ENCODE measurements at regions not wholly inside any gene's neighbourhood (a gene's known extent, or its start where the extent isn't known, plus 50 kb on each side); places are given as distances from the start of the nearest gene placed in this dataset.
A peak's percentile ranks its signal among the peaks of the same experiment; 100 is the strongest.

- 23 to 47% (median 30%) methylated on average over 2 of the region's 2 CpGs for WGBS, 3 donors
- FAIRE-seq = no peak
- no peaks in the 10 kb centered on the region for H3K9me3 ChIP-seq (ENCODE audit: control insufficient read depth in 2 of 2, insufficient read depth in 1 of 2, low read depth in 1 of 2, low read length in 1 of 2)
- no peaks in the 10 kb centered on the region for H3K36me3 ChIP-seq (ENCODE audit: control insufficient read depth in 3 of 3, insufficient read depth in 2 of 3, low read depth in 1 of 3, low read length in 3 of 3)
- H3K27me3 ChIP-seq (ENCODE audit: control insufficient read depth in 3 of 3, insufficient read depth in 3 of 3, low read length in 3 of 3) = no peaks in the 10 kb centered on the region
- H3K4me1 ChIP-seq (ENCODE audit: control insufficient read depth in 3 of 3, insufficient read depth in 2 of 3, low read depth in 1 of 3, low read length in 2 of 3) = peaks cover 1 to 24% (median 4%) of the 10 kb centered on the region in 3 donors
- H3K4me3 ChIP-seq (ENCODE audit: low read depth in 1 of 3, low read length in 3 of 3) = no peak overlapping the region
- peak overlapping the region; percentile 27 to 46 (median 32) for H3K27ac ChIP-seq (ENCODE audit: low read depth in 1 of 3, low read length in 2 of 3)
- DNase-seq = peak; percentile 16 to 52
Observed at GRCh38 chr13:73369095-73369494, 310.3 kb downstream of the KLF5 start.

- FAIRE-seq = no peak
- Histone ChIP-seq H3K4me1 (ENCODE audit: control insufficient read depth in 3 of 3, insufficient read depth in 2 of 3, low read depth in 1 of 3, low read length in 2 of 3) (peaks cover under 1 to 24% (median 1%) of the 10 kb centered on the region in 3 donors), H3K27ac (ENCODE audit: low read depth in 1 of 3, low read length in 2 of 3) (peak overlapping the region; percentile 29 to 37 (median 32)), H3K27me3 (ENCODE audit: control insufficient read depth in 3 of 3, insufficient read depth in 3 of 3, low read length in 3 of 3) (no peaks in the 10 kb centered on the region), H3K9me3 (ENCODE audit: control insufficient read depth in 2 of 2, insufficient read depth in 1 of 2, low read depth in 1 of 2, low read length in 1 of 2) (no peaks in the 10 kb centered on the region), H3K4me3 (ENCODE audit: low read depth in 1 of 3, low read length in 3 of 3) (no peak overlapping the region), H3K36me3 (ENCODE audit: control insufficient read depth in 3 of 3, insufficient read depth in 2 of 3, low read depth in 1 of 3, low read length in 3 of 3) (no peaks in the 10 kb centered on the region)
- DNase-seq = peak; percentile 58 to 67
- 25 to 58% (median 37%) methylated on average over 5 of the region's 5 CpGs for WGBS, 3 donors
Observed at GRCh38 chr13:73368608-73369007, 309.8 kb downstream of the KLF5 start.

- no peaks in the 10 kb centered on the region for H3K9me3 ChIP-seq (ENCODE audit: control insufficient read depth in 2 of 2, insufficient read depth in 1 of 2, low read depth in 1 of 2, low read length in 1 of 2)
- WGBS, 3 donors = 22 to 56% (median 29%) methylated on average over 5 of the region's 5 CpGs
- peaks cover 0 to 24% (median 1%) of the 10 kb centered on the region in 3 donors for H3K4me1 ChIP-seq (ENCODE audit: control insufficient read depth in 3 of 3, insufficient read depth in 2 of 3, low read depth in 1 of 3, low read length in 2 of 3)
- no peak overlapping the region for H3K4me3 ChIP-seq (ENCODE audit: low read depth in 1 of 3, low read length in 3 of 3)
- H3K27me3 ChIP-seq (ENCODE audit: control insufficient read depth in 3 of 3, insufficient read depth in 3 of 3, low read length in 3 of 3) = no peaks in the 10 kb centered on the region
- FAIRE-seq (peak; percentile 49), DNase-seq (peak in 1 of 2 donors; percentile 54)
- H3K36me3 ChIP-seq (ENCODE audit: control insufficient read depth in 3 of 3, insufficient read depth in 2 of 3, low read depth in 1 of 3, low read length in 3 of 3) = no peaks in the 10 kb centered on the region
- peak overlapping the region in 2 of 3 donors; percentile 33 to 45 for H3K27ac ChIP-seq (ENCODE audit: low read depth in 1 of 3, low read length in 2 of 3)
Observed at GRCh38 chr13:73367886-73368285, 309.1 kb downstream of the KLF5 start.

GRCh38 chr13:73366241-73366640 is 307.4 kb downstream of the KLF5 start:
- DNase-seq = no peak
- H3K27me3 ChIP-seq (ENCODE audit: control insufficient read depth in 3 of 3, insufficient read depth in 3 of 3, low read length in 3 of 3) = no peaks in the 10 kb centered on the region
- no peaks in the 10 kb centered on the region for H3K36me3 ChIP-seq (ENCODE audit: control insufficient read depth in 3 of 3, insufficient read depth in 2 of 3, low read depth in 1 of 3, low read length in 3 of 3)
- peaks cover 0 to 24% (median 1%) of the 10 kb centered on the region in 3 donors for H3K4me1 ChIP-seq (ENCODE audit: control insufficient read depth in 3 of 3, insufficient read depth in 2 of 3, low read depth in 1 of 3, low read length in 2 of 3)
- H3K9me3 ChIP-seq (ENCODE audit: control insufficient read depth in 2 of 2, insufficient read depth in 1 of 2, low read depth in 1 of 2, low read length in 1 of 2) = no peaks in the 10 kb centered on the region
- WGBS, 3 donors = 28 to 61% (median 37%) methylated on average over 3 of the region's 3 CpGs
- no peak overlapping the region for H3K4me3 ChIP-seq (ENCODE audit: low read depth in 1 of 3, low read length in 3 of 3)
- peak; percentile 57 for FAIRE-seq
- H3K27ac ChIP-seq (ENCODE audit: low read depth in 1 of 3, low read length in 2 of 3) = peak overlapping the region; percentile 5 to 75 (median 71)

GRCh38 chr13:73365681-73366080 is 306.9 kb downstream of the KLF5 start:
- Histone ChIP-seq H3K27ac (ENCODE audit: low read depth in 1 of 3, low read length in 2 of 3) (peak overlapping the region; percentile 49 to 91 (median 85)), H3K4me3 (ENCODE audit: low read depth in 1 of 3, low read length in 3 of 3) (peak overlapping the region in 1 of 3 donors; percentile 8), H3K9me3 (ENCODE audit: control insufficient read depth in 2 of 2, insufficient read depth in 1 of 2, low read depth in 1 of 2, low read length in 1 of 2) (no peaks in the 10 kb centered on the region), H3K27me3 (ENCODE audit: control insufficient read depth in 3 of 3, insufficient read depth in 3 of 3, low read length in 3 of 3) (no peaks in the 10 kb centered on the region), H3K36me3 (ENCODE audit: control insufficient read depth in 3 of 3, insufficient read depth in 2 of 3, low read depth in 1 of 3, low read length in 3 of 3) (no peaks in the 10 kb centered on the region), H3K4me1 (ENCODE audit: control insufficient read depth in 3 of 3, insufficient read depth in 2 of 3, low read depth in 1 of 3, low read length in 2 of 3) (peaks cover 0 to 24% (median 1%) of the 10 kb centered on the region in 3 donors)
- no peak for FAIRE-seq
- DNase-seq = peak; percentile 56 to 87
- WGBS, 3 donors = 19 to 47% (median 39%) methylated on average over 4 of the region's 4 CpGs

- Histone ChIP-seq H3K27me3 (ENCODE audit: control insufficient read depth in 3 of 3, insufficient read depth in 3 of 3, low read length in 3 of 3) (no peaks in the 10 kb centered on the region), H3K9me3 (ENCODE audit: control insufficient read depth in 2 of 2, insufficient read depth in 1 of 2, low read depth in 1 of 2, low read length in 1 of 2) (no peaks in the 10 kb centered on the region), H3K4me1 (ENCODE audit: control insufficient read depth in 3 of 3, insufficient read depth in 2 of 3, low read depth in 1 of 3, low read length in 2 of 3) (peaks cover 0 to 24% (median 1%) of the 10 kb centered on the region in 3 donors), H3K27ac (ENCODE audit: low read depth in 1 of 3, low read length in 2 of 3) (peak overlapping the region; percentile 49 to 91 (median 85)), H3K36me3 (ENCODE audit: control insufficient read depth in 3 of 3, insufficient read depth in 2 of 3, low read depth in 1 of 3, low read length in 3 of 3) (no peaks in the 10 kb centered on the region), H3K4me3 (ENCODE audit: low read depth in 1 of 3, low read length in 3 of 3) (peak overlapping the region in 1 of 3 donors; percentile 8)
- no peak for FAIRE-seq
- DNase-seq = peak; percentile 35 to 89
- WGBS, 3 donors = 9 to 36% (median 30%) methylated on average over 3 of the region's 3 CpGs
Observed at GRCh38 chr13:73365252-73365651, 306.4 kb downstream of the KLF5 start.

GRCh38 chr13:73364736-73365135 is 305.9 kb downstream of the KLF5 start:
- H3K4me3 ChIP-seq (ENCODE audit: low read depth in 1 of 3, low read length in 3 of 3) = no peak overlapping the region
- FAIRE-seq (no peak), DNase-seq (peak; percentile 51 to 59)
- H3K4me1 ChIP-seq (ENCODE audit: control insufficient read depth in 3 of 3, insufficient read depth in 2 of 3, low read depth in 1 of 3, low read length in 2 of 3) = peaks cover 0 to 24% (median 1%) of the 10 kb centered on the region in 3 donors
- H3K36me3 ChIP-seq (ENCODE audit: control insufficient read depth in 3 of 3, insufficient read depth in 2 of 3, low read depth in 1 of 3, low read length in 3 of 3) = no peaks in the 10 kb centered on the region
- no peaks in the 10 kb centered on the region for H3K9me3 ChIP-seq (ENCODE audit: control insufficient read depth in 2 of 2, insufficient read depth in 1 of 2, low read depth in 1 of 2, low read length in 1 of 2)
- WGBS, 3 donors = 7 to 36% (median 26%) methylated on average over 3 of the region's 3 CpGs
- H3K27ac ChIP-seq (ENCODE audit: low read depth in 1 of 3, low read length in 2 of 3) = peak overlapping the region in 1 of 3 donors; percentile 91
- no peaks in the 10 kb centered on the region for H3K27me3 ChIP-seq (ENCODE audit: control insufficient read depth in 3 of 3, insufficient read depth in 3 of 3, low read length in 3 of 3)

- H3K4me3 ChIP-seq (ENCODE audit: low read depth in 1 of 3, low read length in 3 of 3) = no peak overlapping the region
- H3K36me3 ChIP-seq (ENCODE audit: control insufficient read depth in 3 of 3, insufficient read depth in 2 of 3, low read depth in 1 of 3, low read length in 3 of 3) = no peaks in the 10 kb centered on the region
- no peaks in the 10 kb centered on the region for H3K9me3 ChIP-seq (ENCODE audit: control insufficient read depth in 2 of 2, insufficient read depth in 1 of 2, low read depth in 1 of 2, low read length in 1 of 2)
- no peak for FAIRE-seq
- no peaks in the 10 kb centered on the region for H3K27me3 ChIP-seq (ENCODE audit: control insufficient read depth in 3 of 3, insufficient read depth in 3 of 3, low read length in 3 of 3)
- DNase-seq = no peak
- H3K27ac ChIP-seq (ENCODE audit: low read depth in 1 of 3, low read length in 2 of 3) = no peak overlapping the region
- no peaks in the 10 kb centered on the region for H3K4me1 ChIP-seq (ENCODE audit: control insufficient read depth in 3 of 3, insufficient read depth in 2 of 3, low read depth in 1 of 3, low read length in 2 of 3)
Observed at GRCh38 chr13:73358606-73359095, 299.8 kb downstream of the KLF5 start.

- 29 to 66% (median 37%) methylated on average over 2 of the region's 2 CpGs for WGBS, 3 donors
- Histone ChIP-seq H3K27ac (ENCODE audit: low read depth in 1 of 3, low read length in 2 of 3) (no peak overlapping the region), H3K36me3 (ENCODE audit: control insufficient read depth in 3 of 3, insufficient read depth in 2 of 3, low read depth in 1 of 3, low read length in 3 of 3) (no peaks in the 10 kb centered on the region), H3K4me3 (ENCODE audit: low read depth in 1 of 3, low read length in 3 of 3) (no peak overlapping the region), H3K9me3 (ENCODE audit: control insufficient read depth in 2 of 2, insufficient read depth in 1 of 2, low read depth in 1 of 2, low read length in 1 of 2) (peaks cover 0 to 3% of the 10 kb centered on the region in 2 donors), H3K4me1 (ENCODE audit: control insufficient read depth in 3 of 3, insufficient read depth in 2 of 3, low read depth in 1 of 3, low read length in 2 of 3) (no peaks in the 10 kb centered on the region), H3K27me3 (ENCODE audit: control insufficient read depth in 3 of 3, insufficient read depth in 3 of 3, low read length in 3 of 3) (no peaks in the 10 kb centered on the region)
- FAIRE-seq = no peak
- DNase-seq = no peak
Observed at GRCh38 chr13:73355134-73355533, 296.3 kb downstream of the KLF5 start.

All from small intestine (tissue), 7 donors.